SK-N-SH (cell line): ENCODE measurements at regions not wholly inside any gene's neighbourhood (a gene's known extent, or its start where the extent isn't known, plus 50 kb on each side); places are given as distances from the start of the nearest gene placed in this dataset.

ENCODE experiments used
- CTCF ChIA-PET: fragments of 300-600, 350-600 bp; formaldehyde crosslinking; extraction: SDS; loops from one replicate; lab custom pipeline; 2021; lab: Yijun Ruan, JAX
- POLR2A ChIA-PET: fragments of 350-600 bp; sonication (Branson Sonifier 250); formaldehyde crosslinking; extraction: SDS; loops from one replicate; lab custom pipeline; 2020; ENCODE audit warnings: antibody characterized with exemption, inconsistent platforms; lab: Yijun Ruan, JAX
- DNase-seq: peaks from one replicate; pipeline ENCODE4 v3.0.0; 2012
- H2AFZ ChIP-seq: fragments of 200-600 bp; sonication (generic); 2 replicates; pipeline ENCODE4 v1.8.1; 2016; ENCODE audit warnings: antibody characterized with exemption, mild to moderate bottlenecking, low read depth
- H3F3A ChIP-seq: fragments of 200-600 bp; sonication (generic); replicated peaks from 2 replicates; pipeline ENCODE3; 2016; ENCODE audit warnings: antibody characterized with exemption, mild to moderate bottlenecking; ENCODE audit not compliant: insufficient read depth
- H3K27ac ChIP-seq, 2 experiments: fragments of 200-500 bp in 1 of 2; fragments of 200-600 bp in 1 of 2; sonication (Bioruptor generic) in 1 of 2; sonication (generic), shearing (Covaris generic) in 1 of 2; 2 replicates each; pipeline versions ENCODE4 v1.5.1 to v1.6.1; 2014 to 2016; ENCODE audit warnings: low read depth in 2 of 2, inconsistent platforms in 1 of 2, low read length in 1 of 2, mild to moderate bottlenecking in 1 of 2, mixed read lengths in 1 of 2
- H3K27me3 ChIP-seq: fragments of 200-600 bp; sonication (generic), shearing (Covaris generic); 2 replicates; pipeline ENCODE4 v1.6.1; 2016; ENCODE audit warnings: mixed run types; ENCODE audit not compliant: insufficient read depth
- H3K36me3 ChIP-seq, 2 experiments: fragments of 200-500 bp in 1 of 2; fragments of 200-600 bp in 1 of 2; sonication (Bioruptor generic) in 1 of 2; sonication (generic) in 1 of 2; replicated peaks in 1 of 2; 2 replicates each; pipeline versions ENCODE3 to v1.5.1; 2014 to 2016; ENCODE audit warnings: low read length in 1 of 2, mild to moderate bottlenecking in 1 of 2; ENCODE audit not compliant: insufficient read depth in 2 of 2, control insufficient read depth in 1 of 2
- H3K4me1 ChIP-seq, 2 experiments: fragments of 200-500 bp in 1 of 2; fragments of 200-600 bp in 1 of 2; sonication (Bioruptor generic) in 1 of 2; sonication (generic), shearing (Covaris generic) in 1 of 2; 2 replicates each; pipeline versions ENCODE4 v1.5.1 to v1.6.1; 2014 to 2016; ENCODE audit warnings: low read depth in 1 of 2, low read length in 1 of 2, mixed run types in 1 of 2; ENCODE audit not compliant: insufficient read depth in 2 of 2, control insufficient read depth in 1 of 2
- H3K4me2 ChIP-seq: fragments of 200-600 bp; sonication (generic), shearing (Covaris generic); 2 replicates; pipeline ENCODE4 v1.6.1; 2017; ENCODE audit warnings: mixed run types
- H3K4me3 ChIP-seq, 2 experiments: fragments of 200-500 bp in 1 of 2; fragments of 200-600 bp in 1 of 2; sonication (Bioruptor generic) in 1 of 2; sonication (generic), shearing (Covaris generic) in 1 of 2; 2 replicates each; pipeline versions ENCODE4 v1.5.1 to v1.8.1; 2014 to 2016; ENCODE audit warnings: low read depth in 2 of 2, inconsistent platforms in 1 of 2, low read length in 1 of 2, mild to moderate bottlenecking in 1 of 2, mixed read lengths in 1 of 2, moderate library complexity in 1 of 2
- H3K79me2 ChIP-seq: fragments of 200-600 bp; sonication (generic); 2 replicates; pipeline ENCODE4 v1.8.1; 2017; ENCODE audit warnings: mild to moderate bottlenecking; ENCODE audit not compliant: insufficient read depth
- H3K9ac ChIP-seq: fragments of 200-600 bp; sonication (generic); 2 replicates; pipeline ENCODE4 v1.6.1; 2017; ENCODE audit warnings: mixed run types
- H3K9me2 ChIP-seq: fragments of 200-600 bp; sonication (generic); 2 replicates; pipeline ENCODE4 v1.6.1; 2017; ENCODE audit warnings: mixed run types
- H3K9me3 ChIP-seq: fragments of 200-600 bp; sonication (generic); 2 replicates; pipeline ENCODE4 v1.6.1; 2017; ENCODE audit warnings: mixed run types, mild to moderate bottlenecking, moderate library complexity
- H4K20me1 ChIP-seq: fragments of 200-600 bp; sonication (generic); 2 replicates; pipeline ENCODE4 v1.6.1; 2017; ENCODE audit warnings: mild to moderate bottlenecking, mixed run types; ENCODE audit not compliant: insufficient read depth
- CHD2 ChIP-seq: fragments of 150-350 bp; IDR thresholded peaks from 2 replicates; pipeline ENCODE4 v1.6.1; 2018; ENCODE audit warnings: low read length; ENCODE audit not compliant: partially characterized antibody
- ELF1 ChIP-seq: IDR thresholded peaks from 2 replicates; pipeline ENCODE4 v1.4.0; 2012
- EP300 ChIP-seq, 2 experiments: IDR thresholded peaks; 2 replicates each; pipeline versions ENCODE4 v1.4.0 to v1.6.1; 2012; ENCODE audit warnings: borderline replicate concordance in 1 of 2, low read depth in 1 of 2, low read length in 1 of 2
- EZH2phosphoT487 ChIP-seq: fragments of 200-600 bp; sonication (generic); IDR thresholded peaks from 2 replicates; pipeline ENCODE4 v1.6.1; 2017; ENCODE audit warnings: low read depth, mixed run types, mild to moderate bottlenecking, antibody characterized with exemption, moderate library complexity, borderline replicate concordance
- FOSL2 ChIP-seq: IDR thresholded peaks from 2 replicates; pipeline ENCODE4 v1.4.0; 2012; ENCODE audit warnings: low read depth, mild to moderate bottlenecking, moderate library complexity, borderline replicate concordance
- FOXJ3 ChIP-seq: sonication (generic); formaldehyde crosslinking; IDR thresholded peaks from 2 replicates; pipeline ENCODE4 v1.5.1; 2020; ENCODE audit warnings: mild to moderate bottlenecking, missing genetic modification reagents
- FOXM1 ChIP-seq: IDR thresholded peaks from 2 replicates; pipeline ENCODE4 v1.4.0; 2012; ENCODE audit warnings: low read depth, mild to moderate bottlenecking
- MXI1 ChIP-seq: IDR thresholded peaks from 2 replicates; pipeline ENCODE4 v1.6.1; 2012; ENCODE audit warnings: mild to moderate bottlenecking, low read depth, low read length, improper control_type of control experiment
- POLR2AphosphoS5 ChIP-seq: IDR thresholded peaks from 2 replicates; pipeline ENCODE4 v1.6.1; 2012; ENCODE audit warnings: low read depth, low read length
- RAD21 ChIP-seq: IDR thresholded peaks from 2 replicates; pipeline ENCODE4 v1.6.1; 2012; ENCODE audit warnings: mild to moderate bottlenecking, low read length
- RCOR1 ChIP-seq: fragments of 150-350 bp; IDR thresholded peaks from 2 replicates; pipeline ENCODE4 v1.6.1; 2017; ENCODE audit warnings: antibody characterized with exemption, low read length
- RFX5 ChIP-seq: IDR thresholded peaks from 2 replicates; pipeline ENCODE4 v1.6.1; 2012; ENCODE audit warnings: mild to moderate bottlenecking, improper control_type of control experiment, low read length
- SMC3 ChIP-seq: IDR thresholded peaks from 2 replicates; pipeline ENCODE4 v1.6.1; 2012; ENCODE audit warnings: low read depth, low read length, improper control_type of control experiment
- TAF1 ChIP-seq: IDR thresholded peaks from 2 replicates; pipeline ENCODE4 v1.6.1; 2012; ENCODE audit warnings: low read depth, mild to moderate bottlenecking, low read length, moderate library complexity, borderline replicate concordance
- TCF12 ChIP-seq: IDR thresholded peaks from 2 replicates; pipeline ENCODE4 v1.4.0; 2012
- TEAD4 ChIP-seq: IDR thresholded peaks from 2 replicates; pipeline ENCODE4 v1.4.0; 2012; ENCODE audit warnings: mild to moderate bottlenecking, borderline replicate concordance; ENCODE audit not compliant: insufficient read depth
- WGBS: methylation state at CpG from one replicate; pipeline ENCODE4 v1.1.6; 2017; ENCODE audit warnings: low lambda C conversion rate; 5-methylcytosine and 5-hydroxymethylcytosine counted together
- TF ChIP-seq, protein P1 (sequence below): fragments of 200-600 bp; sonication (generic); IDR thresholded peaks from 2 replicates; pipeline ENCODE4 v1.6.1; 2017; ENCODE audit warnings: antibody characterized with exemption, mild to moderate bottlenecking, moderate library complexity
- TF ChIP-seq, protein P2 (sequence below): IDR thresholded peaks from 2 replicates; pipeline ENCODE4 v1.4.0; 2012; ENCODE audit warnings: low read depth
- TF ChIP-seq, protein P3 (sequence below): IDR thresholded peaks from 2 replicates; pipeline ENCODE4 v1.4.0; 2012; ENCODE audit warnings: low read depth, borderline replicate concordance
- TF ChIP-seq, protein P4 (sequence below): fragments of 150-350 bp; IDR thresholded peaks from 2 replicates; pipeline ENCODE4 v1.6.1; 2017; ENCODE audit warnings: antibody characterized with exemption, low read length, low read depth, borderline replicate concordance
- TF ChIP-seq, protein P5 (sequence below): fragments of 150-350 bp; IDR thresholded peaks from 2 replicates; pipeline ENCODE4 v1.6.1; 2016; ENCODE audit warnings: mild to moderate bottlenecking, low read depth, low read length
- TF ChIP-seq, protein P6 (sequence below): IDR thresholded peaks from 2 replicates; pipeline ENCODE4; 2012

DNA sequence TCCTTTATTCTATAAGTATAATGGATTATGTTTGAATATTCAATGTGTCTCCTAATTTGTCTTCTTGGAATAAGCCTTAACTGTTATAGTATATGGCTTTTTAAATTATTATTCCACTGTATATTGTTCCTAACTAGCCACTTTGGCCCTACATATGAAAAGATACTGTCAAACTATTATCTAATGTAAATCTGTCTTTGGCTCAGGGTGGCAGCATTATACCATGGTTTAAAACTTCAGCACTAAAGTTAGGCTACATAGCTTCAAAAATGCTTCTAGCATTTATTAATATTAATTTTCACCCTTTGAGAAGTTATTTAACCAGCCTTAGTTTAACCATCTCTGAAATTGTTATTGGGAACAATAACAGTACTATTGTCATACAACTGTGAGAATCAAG, 543.1 kb upstream of the MBL2 start:
- Histone ChIP-seq H3K27me3 (no peaks in the 10 kb centered on the region), H4K20me1 (no peaks in the 10 kb centered on the region), H3K9me2 (no peaks in the 10 kb centered on the region), H3K4me2 (no peak overlapping the region), H3K9me3 (no peaks in the 10 kb centered on the region), H2AFZ (0 out of 2 replicates have a peak overlapping the region, but pooled peaks have one; percentile 36), H3K4me1 (peaks cover 0 to 4% of the 10 kb centered on the region in 2 experiments; a peak in 1 of 4 replicates), H3K4me3 (no peak overlapping the region), H3F3A (peaks cover 3% of the 10 kb centered on the region), H3K27ac (no peak overlapping the region), H3K79me2 (no peaks in the 10 kb centered on the region), H3K9ac (no peak overlapping the region), H3K36me3 (no peaks in the 10 kb centered on the region)
- POLR2A ChIA-PET: no interaction called here
- no peak for DNase-seq
- no peak for TF ChIP-seq TCF12
- no peak for TF ChIP-seq CHD2
- TF ChIP-seq, protein P1, sequence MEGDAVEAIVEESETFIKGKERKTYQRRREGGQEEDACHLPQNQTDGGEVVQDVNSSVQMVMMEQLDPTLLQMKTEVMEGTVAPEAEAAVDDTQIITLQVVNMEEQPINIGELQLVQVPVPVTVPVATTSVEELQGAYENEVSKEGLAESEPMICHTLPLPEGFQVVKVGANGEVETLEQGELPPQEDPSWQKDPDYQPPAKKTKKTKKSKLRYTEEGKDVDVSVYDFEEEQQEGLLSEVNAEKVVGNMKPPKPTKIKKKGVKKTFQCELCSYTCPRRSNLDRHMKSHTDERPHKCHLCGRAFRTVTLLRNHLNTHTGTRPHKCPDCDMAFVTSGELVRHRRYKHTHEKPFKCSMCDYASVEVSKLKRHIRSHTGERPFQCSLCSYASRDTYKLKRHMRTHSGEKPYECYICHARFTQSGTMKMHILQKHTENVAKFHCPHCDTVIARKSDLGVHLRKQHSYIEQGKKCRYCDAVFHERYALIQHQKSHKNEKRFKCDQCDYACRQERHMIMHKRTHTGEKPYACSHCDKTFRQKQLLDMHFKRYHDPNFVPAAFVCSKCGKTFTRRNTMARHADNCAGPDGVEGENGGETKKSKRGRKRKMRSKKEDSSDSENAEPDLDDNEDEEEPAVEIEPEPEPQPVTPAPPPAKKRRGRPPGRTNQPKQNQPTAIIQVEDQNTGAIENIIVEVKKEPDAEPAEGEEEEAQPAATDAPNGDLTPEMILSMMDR: peak; percentile 54
- TF ChIP-seq RAD21: peak; percentile 59
- CTCF ChIA-PET: interaction anchor here (0.5 to 1.8 kb wide), 6 partner anchors 8 to 822 kb away, joined by 3 to 5 read pairs (median 4); no protein-coding TSS in a partner anchor

DNA sequence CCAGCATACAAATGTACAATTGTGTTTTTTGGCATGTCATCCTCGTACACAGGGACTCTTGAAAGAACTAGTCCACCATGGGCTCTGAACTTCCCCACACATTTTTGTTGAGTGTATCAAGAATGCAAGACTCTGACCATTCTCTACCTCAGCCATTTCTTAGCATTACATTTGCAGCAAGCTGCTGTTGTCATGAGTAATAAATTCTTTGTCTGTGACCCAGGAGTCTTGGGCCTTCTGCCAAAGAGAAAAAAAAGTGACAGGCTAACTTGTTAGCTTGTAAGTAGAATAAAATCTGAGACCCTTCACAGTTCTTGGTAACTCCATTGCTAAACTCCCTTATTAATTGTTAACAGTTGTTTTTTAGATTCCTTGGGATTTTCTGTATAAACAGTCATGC, 542.3 kb upstream of the MBL2 start:
- 8% methylated on average over 1 of the region's 1 CpG for WGBS
- POLR2A ChIA-PET: no interaction called here
- CTCF ChIA-PET: interaction anchor here (0.9 to 1.8 kb wide), 5 partner anchors 9 to 1088 kb away, joined by 3 to 5 read pairs (median 4); no protein-coding TSS in a partner anchor
- TF ChIP-seq SMC3 (no peak), TEAD4 (0 out of 2 replicates have a peak, but pooled peaks have one; percentile 17), FOXM1 (no peak), FOSL2 (peak; percentile 43), TAF1 (no peak), RCOR1 (no peak), RFX5 (no peak), MXI1 (no peak), POLR2AphosphoS5 (no peak), FOXJ3 (CRISPR knock-in tag) (no peak), EZH2phosphoT487 (no peak), CHD2 (no peak), ELF1 (no peak), RAD21 (no peak), EP300 (IDR thresholded peaks at IDR 0.05; ENCODE audit: borderline replicate concordance in 1 of 2, low read depth in 1 of 2, low read length in 1 of 2) (peak in 1 of 2 experiments; percentile 43; a peak in 1 of 4 replicates)
- TF ChIP-seq, protein P2, sequence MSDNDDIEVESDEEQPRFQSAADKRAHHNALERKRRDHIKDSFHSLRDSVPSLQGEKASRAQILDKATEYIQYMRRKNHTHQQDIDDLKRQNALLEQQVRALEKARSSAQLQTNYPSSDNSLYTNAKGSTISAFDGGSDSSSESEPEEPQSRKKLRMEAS: no peak
- TF ChIP-seq, protein P3, sequence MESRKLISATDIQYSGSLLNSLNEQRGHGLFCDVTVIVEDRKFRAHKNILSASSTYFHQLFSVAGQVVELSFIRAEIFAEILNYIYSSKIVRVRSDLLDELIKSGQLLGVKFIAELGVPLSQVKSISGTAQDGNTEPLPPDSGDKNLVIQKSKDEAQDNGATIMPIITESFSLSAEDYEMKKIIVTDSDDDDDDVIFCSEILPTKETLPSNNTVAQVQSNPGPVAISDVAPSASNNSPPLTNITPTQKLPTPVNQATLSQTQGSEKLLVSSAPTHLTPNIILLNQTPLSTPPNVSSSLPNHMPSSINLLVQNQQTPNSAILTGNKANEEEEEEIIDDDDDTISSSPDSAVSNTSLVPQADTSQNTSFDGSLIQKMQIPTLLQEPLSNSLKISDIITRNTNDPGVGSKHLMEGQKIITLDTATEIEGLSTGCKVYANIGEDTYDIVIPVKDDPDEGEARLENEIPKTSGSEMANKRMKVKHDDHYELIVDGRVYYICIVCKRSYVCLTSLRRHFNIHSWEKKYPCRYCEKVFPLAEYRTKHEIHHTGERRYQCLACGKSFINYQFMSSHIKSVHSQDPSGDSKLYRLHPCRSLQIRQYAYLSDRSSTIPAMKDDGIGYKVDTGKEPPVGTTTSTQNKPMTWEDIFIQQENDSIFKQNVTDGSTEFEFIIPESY: no peak
- TF ChIP-seq, protein P4, sequence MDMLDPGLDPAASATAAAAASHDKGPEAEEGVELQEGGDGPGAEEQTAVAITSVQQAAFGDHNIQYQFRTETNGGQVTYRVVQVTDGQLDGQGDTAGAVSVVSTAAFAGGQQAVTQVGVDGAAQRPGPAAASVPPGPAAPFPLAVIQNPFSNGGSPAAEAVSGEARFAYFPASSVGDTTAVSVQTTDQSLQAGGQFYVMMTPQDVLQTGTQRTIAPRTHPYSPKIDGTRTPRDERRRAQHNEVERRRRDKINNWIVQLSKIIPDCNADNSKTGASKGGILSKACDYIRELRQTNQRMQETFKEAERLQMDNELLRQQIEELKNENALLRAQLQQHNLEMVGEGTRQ: no peak
- TF ChIP-seq, protein P5, sequence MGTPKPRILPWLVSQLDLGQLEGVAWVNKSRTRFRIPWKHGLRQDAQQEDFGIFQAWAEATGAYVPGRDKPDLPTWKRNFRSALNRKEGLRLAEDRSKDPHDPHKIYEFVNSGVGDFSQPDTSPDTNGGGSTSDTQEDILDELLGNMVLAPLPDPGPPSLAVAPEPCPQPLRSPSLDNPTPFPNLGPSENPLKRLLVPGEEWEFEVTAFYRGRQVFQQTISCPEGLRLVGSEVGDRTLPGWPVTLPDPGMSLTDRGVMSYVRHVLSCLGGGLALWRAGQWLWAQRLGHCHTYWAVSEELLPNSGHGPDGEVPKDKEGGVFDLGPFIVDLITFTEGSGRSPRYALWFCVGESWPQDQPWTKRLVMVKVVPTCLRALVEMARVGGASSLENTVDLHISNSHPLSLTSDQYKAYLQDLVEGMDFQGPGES: no peak
- TF ChIP-seq, protein P6, sequence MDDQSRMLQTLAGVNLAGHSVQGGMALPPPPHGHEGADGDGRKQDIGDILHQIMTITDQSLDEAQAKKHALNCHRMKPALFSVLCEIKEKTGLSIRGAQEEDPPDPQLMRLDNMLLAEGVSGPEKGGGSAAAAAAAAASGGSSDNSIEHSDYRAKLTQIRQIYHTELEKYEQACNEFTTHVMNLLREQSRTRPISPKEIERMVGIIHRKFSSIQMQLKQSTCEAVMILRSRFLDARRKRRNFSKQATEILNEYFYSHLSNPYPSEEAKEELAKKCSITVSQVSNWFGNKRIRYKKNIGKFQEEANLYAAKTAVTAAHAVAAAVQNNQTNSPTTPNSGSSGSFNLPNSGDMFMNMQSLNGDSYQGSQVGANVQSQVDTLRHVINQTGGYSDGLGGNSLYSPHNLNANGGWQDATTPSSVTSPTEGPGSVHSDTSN: peak; percentile 67

More for the DNA sequence above, 542.3 kb upstream of the MBL2 start:
- Histone ChIP-seq H3K4me3 (no peak overlapping the region), H3K27me3 (no peaks in the 10 kb centered on the region), H3K4me1 (peaks cover 0 to 4% of the 10 kb centered on the region in 2 experiments; a peak in 1 of 4 replicates), H3F3A (peaks cover 3% of the 10 kb centered on the region), H2AFZ (no peak overlapping the region), H3K4me2 (no peak overlapping the region), H3K9me3 (no peaks in the 10 kb centered on the region), H4K20me1 (no peaks in the 10 kb centered on the region), H3K27ac (no peak overlapping the region), H3K36me3 (no peaks in the 10 kb centered on the region), H3K9me2 (no peaks in the 10 kb centered on the region), H3K9ac (no peak overlapping the region), H3K79me2 (no peaks in the 10 kb centered on the region)
- DNase-seq: no peak
